ENCODE measurements at regions not wholly inside any gene's neighbourhood (a gene's known extent, or its start where the extent isn't known, plus 50 kb on each side); places are given as distances from the start of the nearest gene placed in this dataset.

- TF ChIP-seq CTCF (IDR thresholded peaks at IDR 0.05; ENCODE audit: low read depth, low read length) = no peak
- TF ChIP-seq POLR2A (IDR thresholded peaks at IDR 0.05; ENCODE audit: extremely low read depth, insufficient read length) = no peak
- no peak for TF ChIP-seq MYC (IDR thresholded peaks at IDR 0.05; ENCODE audit: low read depth, low read length)
- TF ChIP-seq MAX (IDR thresholded peaks at IDR 0.05; ENCODE audit: low read depth, low read length) = no peak
- no peak overlapping the region for H3K4me3 ChIP-seq (ENCODE audit: low read depth, low read length)
- DNase-seq (ENCODE audit: low read depth) = no peak
Observed at GRCh38 chr13:112225429-112226090, 150.6 kb upstream of the SPACA7 start.

- no peak overlapping the region for H3K4me3 ChIP-seq (ENCODE audit: low read depth, low read length)
- no peak for DNase-seq (ENCODE audit: low read depth)
- no peak for TF ChIP-seq MAX (IDR thresholded peaks at IDR 0.05; ENCODE audit: low read depth, low read length)
- no peak for TF ChIP-seq POLR2A (IDR thresholded peaks at IDR 0.05; ENCODE audit: extremely low read depth, insufficient read length)
- no peak for TF ChIP-seq CTCF (IDR thresholded peaks at IDR 0.05; ENCODE audit: low read depth, low read length)
- no peak for TF ChIP-seq MYC (IDR thresholded peaks at IDR 0.05; ENCODE audit: low read depth, low read length)
Observed at GRCh38 chr13:112226320-112227002, 149.7 kb upstream of the SPACA7 start.

GRCh38 chr13:112227031-112227430, 149.1 kb upstream of the SPACA7 start:
- no peak overlapping the region for H3K4me3 ChIP-seq (ENCODE audit: low read depth, low read length)
- no peak for DNase-seq (ENCODE audit: low read depth)
- TF ChIP-seq MAX (IDR thresholded peaks at IDR 0.05; ENCODE audit: low read depth, low read length) = no peak
- no peak for TF ChIP-seq POLR2A (IDR thresholded peaks at IDR 0.05; ENCODE audit: extremely low read depth, insufficient read length)

- no peak for DNase-seq (ENCODE audit: low read depth)
- TF ChIP-seq CTCF (IDR thresholded peaks at IDR 0.05; ENCODE audit: low read depth, low read length) (no peak), MAX (IDR thresholded peaks at IDR 0.05; ENCODE audit: low read depth, low read length) (no peak), POLR2A (IDR thresholded peaks at IDR 0.05; ENCODE audit: extremely low read depth, insufficient read length) (no peak), MYC (IDR thresholded peaks at IDR 0.05; ENCODE audit: low read depth, low read length) (no peak)
- no peak overlapping the region for H3K4me3 ChIP-seq (ENCODE audit: low read depth, low read length)
Observed at GRCh38 chr13:112229445-112229844, 146.7 kb upstream of the SPACA7 start.

GRCh38 chr13:112229992-112230872, 145.9 kb upstream of the SPACA7 start:
- DNase-seq (ENCODE audit: low read depth) = no peak
- no peak overlapping the region for H3K4me3 ChIP-seq (ENCODE audit: low read depth, low read length)
- TF ChIP-seq POLR2A (IDR thresholded peaks at IDR 0.05; ENCODE audit: extremely low read depth, insufficient read length) (no peak), MYC (IDR thresholded peaks at IDR 0.05; ENCODE audit: low read depth, low read length) (no peak), CTCF (IDR thresholded peaks at IDR 0.05; ENCODE audit: low read depth, low read length) (no peak)
